ENCODE measurements at regions not wholly inside any gene's neighbourhood (a gene's known extent, or its start where the extent isn't known, plus 50 kb on each side); places are given as distances from the start of the nearest gene placed in this dataset.

DNA sequence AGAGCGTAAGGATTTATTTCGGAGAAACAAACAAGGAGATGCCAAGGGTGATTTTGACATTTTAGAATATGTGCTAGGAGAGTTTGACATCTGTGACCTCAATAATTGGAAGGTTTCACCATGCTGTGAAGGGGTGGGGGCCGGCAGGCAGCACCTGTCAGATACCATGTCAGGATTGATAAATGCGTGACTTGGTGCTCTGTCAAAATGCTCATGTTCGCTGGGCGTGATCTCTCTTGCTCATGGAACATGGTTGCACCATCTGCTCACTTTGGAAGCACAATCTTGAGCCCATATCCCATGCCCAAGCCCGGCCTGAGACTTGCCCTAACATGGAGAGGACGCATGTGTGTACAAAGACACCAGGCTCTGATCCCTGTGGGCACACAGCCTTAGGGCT is 347.6 kb downstream of the RNF144A start:
- no peak for TF ChIP-seq RAD21 (conservative IDR thresholded peaks at IDR 0.05)
- TF ChIP-seq TAF1 (IDR thresholded peaks at IDR 0.05; ENCODE audit: low read depth), result no peak
- TF ChIP-seq, protein P1, sequence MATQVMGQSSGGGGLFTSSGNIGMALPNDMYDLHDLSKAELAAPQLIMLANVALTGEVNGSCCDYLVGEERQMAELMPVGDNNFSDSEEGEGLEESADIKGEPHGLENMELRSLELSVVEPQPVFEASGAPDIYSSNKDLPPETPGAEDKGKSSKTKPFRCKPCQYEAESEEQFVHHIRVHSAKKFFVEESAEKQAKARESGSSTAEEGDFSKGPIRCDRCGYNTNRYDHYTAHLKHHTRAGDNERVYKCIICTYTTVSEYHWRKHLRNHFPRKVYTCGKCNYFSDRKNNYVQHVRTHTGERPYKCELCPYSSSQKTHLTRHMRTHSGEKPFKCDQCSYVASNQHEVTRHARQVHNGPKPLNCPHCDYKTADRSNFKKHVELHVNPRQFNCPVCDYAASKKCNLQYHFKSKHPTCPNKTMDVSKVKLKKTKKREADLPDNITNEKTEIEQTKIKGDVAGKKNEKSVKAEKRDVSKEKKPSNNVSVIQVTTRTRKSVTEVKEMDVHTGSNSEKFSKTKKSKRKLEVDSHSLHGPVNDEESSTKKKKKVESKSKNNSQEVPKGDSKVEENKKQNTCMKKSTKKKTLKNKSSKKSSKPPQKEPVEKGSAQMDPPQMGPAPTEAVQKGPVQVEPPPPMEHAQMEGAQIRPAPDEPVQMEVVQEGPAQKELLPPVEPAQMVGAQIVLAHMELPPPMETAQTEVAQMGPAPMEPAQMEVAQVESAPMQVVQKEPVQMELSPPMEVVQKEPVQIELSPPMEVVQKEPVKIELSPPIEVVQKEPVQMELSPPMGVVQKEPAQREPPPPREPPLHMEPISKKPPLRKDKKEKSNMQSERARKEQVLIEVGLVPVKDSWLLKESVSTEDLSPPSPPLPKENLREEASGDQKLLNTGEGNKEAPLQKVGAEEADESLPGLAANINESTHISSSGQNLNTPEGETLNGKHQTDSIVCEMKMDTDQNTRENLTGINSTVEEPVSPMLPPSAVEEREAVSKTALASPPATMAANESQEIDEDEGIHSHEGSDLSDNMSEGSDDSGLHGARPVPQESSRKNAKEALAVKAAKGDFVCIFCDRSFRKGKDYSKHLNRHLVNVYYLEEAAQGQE (IDR thresholded peaks at IDR 0.05; ENCODE audit: borderline replicate concordance), result no peak
- TF ChIP-seq POLR2AphosphoS5 (IDR thresholded peaks at IDR 0.05), result no peak
- Histone ChIP-seq H2AFZ (ENCODE audit: low read depth, low read length) (no peak overlapping the region), H3K4me3 (ENCODE audit: low read length) (no peak overlapping the region), H3K79me2 (replicated peaks; ENCODE audit: insufficient read depth, low read length) (no peaks in the 10 kb centered on the region), H3K9ac (ENCODE audit: low read length) (no peak overlapping the region), H4K20me1 (ENCODE audit: insufficient read depth) (no peaks in the 10 kb centered on the region), H3K36me3 (ENCODE audit: insufficient read depth, low read length) (no peaks in the 10 kb centered on the region), H3F3A (ENCODE audit: insufficient read depth, low read length, poor library complexity, severe bottlenecking) (no peaks in the 10 kb centered on the region), H3K4me2 (ENCODE audit: low read length) (no peak overlapping the region), H3K9me3 (ENCODE audit: low read length) (no peaks in the 10 kb centered on the region), H3K27ac (ENCODE audit: low read length) (no peak overlapping the region), H3K27me3 (ENCODE audit: insufficient read depth, low read depth, low read length) (no peaks in the 10 kb centered on the region), H3K9me2 (ENCODE audit: insufficient read depth, low read length) (no peaks in the 10 kb centered on the region)

DNA sequence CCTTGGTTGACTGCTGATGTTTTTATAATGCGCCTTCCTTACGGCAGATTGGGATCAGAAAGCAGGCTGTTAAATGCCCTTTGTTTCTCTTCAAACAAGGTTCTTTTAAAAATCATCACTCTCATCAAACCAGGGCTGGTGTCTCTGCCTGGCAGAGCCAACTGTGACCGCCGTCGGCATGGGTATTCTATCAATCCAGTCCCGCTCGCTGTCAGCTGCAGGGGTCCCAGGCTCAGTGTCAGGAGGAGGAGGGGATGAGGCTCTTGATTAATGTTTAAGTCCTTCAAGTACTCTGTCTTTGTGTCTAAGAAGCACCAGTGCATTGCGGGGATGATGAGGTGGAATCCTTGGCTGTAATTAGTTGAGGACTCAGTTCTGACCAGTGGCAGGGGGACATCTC is 348.1 kb downstream of the RNF144A start:
- Histone ChIP-seq H3K27ac (ENCODE audit: low read length) (no peak overlapping the region), H3F3A (ENCODE audit: insufficient read depth, low read length, poor library complexity, severe bottlenecking) (no peaks in the 10 kb centered on the region), H3K4me2 (ENCODE audit: low read length) (no peak overlapping the region), H3K79me2 (replicated peaks; ENCODE audit: insufficient read depth, low read length) (no peaks in the 10 kb centered on the region), H3K27me3 (ENCODE audit: insufficient read depth, low read depth, low read length) (no peaks in the 10 kb centered on the region), H3K9me2 (ENCODE audit: insufficient read depth, low read length) (no peaks in the 10 kb centered on the region), H3K36me3 (ENCODE audit: insufficient read depth, low read length) (no peaks in the 10 kb centered on the region), H3K9ac (ENCODE audit: low read length) (no peak overlapping the region), H3K9me3 (ENCODE audit: low read length) (no peaks in the 10 kb centered on the region), H4K20me1 (ENCODE audit: insufficient read depth) (no peaks in the 10 kb centered on the region), H2AFZ (ENCODE audit: low read depth, low read length) (no peak overlapping the region), H3K4me3 (ENCODE audit: low read length) (no peak overlapping the region)
- TF ChIP-seq RAD21 (conservative IDR thresholded peaks at IDR 0.05) (no peak), POLR2AphosphoS5 (IDR thresholded peaks at IDR 0.05) (no peak), MXI1 (conservative IDR thresholded peaks at IDR 0.05; ENCODE audit: poor library complexity, severe bottlenecking) (no peak), EP300 (conservative IDR thresholded peaks at IDR 0.05; ENCODE audit: poor library complexity, severe bottlenecking) (no peak), SMC3 (conservative IDR thresholded peaks at IDR 0.05; ENCODE audit: poor library complexity) (no peak), TAF1 (IDR thresholded peaks at IDR 0.05; ENCODE audit: low read depth) (no peak), EZH2 (IDR thresholded peaks at IDR 0.05; ENCODE audit: borderline replicate concordance, insufficient read depth, low read length, poor library complexity, severe bottlenecking) (no peak)
- TF ChIP-seq, protein P1 (IDR thresholded peaks at IDR 0.05; ENCODE audit: borderline replicate concordance), result no peak
- TF ChIP-seq, protein P2, sequence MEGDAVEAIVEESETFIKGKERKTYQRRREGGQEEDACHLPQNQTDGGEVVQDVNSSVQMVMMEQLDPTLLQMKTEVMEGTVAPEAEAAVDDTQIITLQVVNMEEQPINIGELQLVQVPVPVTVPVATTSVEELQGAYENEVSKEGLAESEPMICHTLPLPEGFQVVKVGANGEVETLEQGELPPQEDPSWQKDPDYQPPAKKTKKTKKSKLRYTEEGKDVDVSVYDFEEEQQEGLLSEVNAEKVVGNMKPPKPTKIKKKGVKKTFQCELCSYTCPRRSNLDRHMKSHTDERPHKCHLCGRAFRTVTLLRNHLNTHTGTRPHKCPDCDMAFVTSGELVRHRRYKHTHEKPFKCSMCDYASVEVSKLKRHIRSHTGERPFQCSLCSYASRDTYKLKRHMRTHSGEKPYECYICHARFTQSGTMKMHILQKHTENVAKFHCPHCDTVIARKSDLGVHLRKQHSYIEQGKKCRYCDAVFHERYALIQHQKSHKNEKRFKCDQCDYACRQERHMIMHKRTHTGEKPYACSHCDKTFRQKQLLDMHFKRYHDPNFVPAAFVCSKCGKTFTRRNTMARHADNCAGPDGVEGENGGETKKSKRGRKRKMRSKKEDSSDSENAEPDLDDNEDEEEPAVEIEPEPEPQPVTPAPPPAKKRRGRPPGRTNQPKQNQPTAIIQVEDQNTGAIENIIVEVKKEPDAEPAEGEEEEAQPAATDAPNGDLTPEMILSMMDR (IDR thresholded peaks at IDR 0.05; ENCODE audit: poor library complexity, severe bottlenecking), result no peak

All from neural cell (in vitro differentiated cells).